NAMALWA (cell line): ENCODE measurements at regions not wholly inside any gene's neighbourhood (a gene's known extent, or its start where the extent isn't known, plus 50 kb on each side); places are given as distances from the start of the nearest gene placed in this dataset.
"Not testable (repeated sequence)": the region's sequence is repeated elsewhere in the genome, so short reads cannot be mapped to it uniquely, and the experiment has no call there.

Experiments
- DNase-seq: peaks from one replicate; pipeline ENCODE4 v3.0.0-alpha.2; 2015; ENCODE audit warnings: low spot score

DNA sequence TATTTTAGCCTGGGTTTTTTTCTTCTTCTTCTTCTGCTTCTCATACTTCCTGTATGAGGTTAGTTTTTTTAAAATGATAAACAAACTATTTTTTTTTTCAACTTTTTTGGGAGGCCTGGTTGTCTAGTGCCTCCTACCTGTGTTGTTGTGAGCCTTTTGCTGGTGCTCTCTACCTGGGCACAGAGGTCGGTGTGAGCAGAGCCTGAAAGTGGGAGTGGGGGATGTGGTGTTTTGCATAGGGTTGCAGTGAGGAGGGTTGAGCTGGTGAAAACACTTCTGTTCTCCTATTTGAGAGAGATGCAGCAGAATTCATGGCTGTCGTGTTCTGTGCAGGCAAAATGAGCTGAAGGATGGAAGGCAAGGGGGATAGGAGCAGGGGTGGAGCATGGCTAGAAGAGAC, 232.7 kb upstream of the PLGLB2 start:
- not testable (repeated sequence) for DNase-seq

DNA sequence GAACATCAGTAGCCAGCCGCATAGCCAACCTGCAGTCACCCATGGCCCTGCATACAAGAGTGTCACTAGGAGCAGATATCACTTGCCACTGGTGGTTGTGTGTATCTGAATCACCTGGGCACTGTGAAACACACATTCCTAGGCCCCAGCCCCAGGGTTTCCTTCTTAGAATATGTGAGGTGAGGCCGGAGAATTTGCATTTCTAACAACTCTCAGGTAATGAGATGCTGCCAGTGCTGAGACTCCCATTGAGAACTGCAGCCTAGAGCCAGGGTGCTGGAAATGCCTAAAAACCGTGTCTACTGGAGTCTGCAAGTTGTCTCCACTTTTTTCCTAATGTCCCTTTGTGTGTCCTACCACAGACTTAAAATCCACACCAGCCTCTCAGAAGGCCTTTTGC, 232.0 kb upstream of the PLGLB2 start:
- not testable (repeated sequence) for DNase-seq

DNA sequence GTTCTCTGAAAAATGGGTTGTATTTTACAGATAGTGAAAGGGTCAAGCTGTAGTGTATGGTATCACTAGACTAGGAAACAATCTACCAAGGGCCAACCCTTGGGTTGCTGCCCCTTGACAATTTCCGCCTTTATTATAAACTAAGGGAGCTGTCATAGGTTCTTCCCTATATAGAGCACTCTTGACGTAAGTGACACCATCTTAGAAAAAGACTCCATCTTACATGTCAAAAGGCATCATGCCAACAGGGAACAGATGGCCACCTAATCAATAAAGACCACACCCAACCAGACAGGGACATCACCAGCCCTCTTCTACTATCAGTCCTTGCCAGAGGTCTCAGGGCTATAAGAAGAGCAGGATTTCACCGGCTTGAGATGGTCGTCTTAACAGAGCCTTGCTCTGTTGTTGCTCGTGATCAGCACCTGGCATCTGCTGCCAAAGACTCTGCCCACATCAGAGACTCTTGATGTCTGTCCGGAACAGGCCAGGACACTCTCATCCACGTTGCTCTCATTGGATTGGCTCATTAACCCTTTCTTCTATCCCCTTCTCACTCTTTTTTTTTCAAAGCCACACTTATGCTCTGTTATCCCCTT, 231.4 kb upstream of the PLGLB2 start:
- not testable (repeated sequence) for DNase-seq

GRCh38 chr2:87517438-87517837, 230.4 kb upstream of the PLGLB2 start:
- DNase-seq = not testable (repeated sequence)

DNA sequence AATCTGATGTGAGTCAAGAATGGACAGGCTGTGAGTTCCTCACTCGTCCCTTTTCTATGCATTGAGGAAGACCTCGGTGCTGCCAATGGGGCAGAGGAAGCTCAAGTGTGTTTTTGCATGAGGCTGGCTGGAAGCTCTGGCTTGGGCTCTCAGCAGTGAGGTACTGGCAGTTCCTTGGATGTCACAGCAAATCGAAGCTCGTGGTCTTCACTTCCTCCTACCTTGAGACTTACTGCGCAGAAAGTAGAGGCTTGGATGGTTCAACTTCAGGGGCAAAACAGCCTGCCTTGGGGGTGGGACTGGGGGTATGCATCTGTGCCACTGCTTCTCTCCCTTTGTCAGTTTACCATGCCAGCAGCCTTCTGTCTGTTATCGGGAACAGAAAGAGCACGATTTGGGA, 229.8 kb upstream of the PLGLB2 start:
- not testable (repeated sequence) for DNase-seq

DNA sequence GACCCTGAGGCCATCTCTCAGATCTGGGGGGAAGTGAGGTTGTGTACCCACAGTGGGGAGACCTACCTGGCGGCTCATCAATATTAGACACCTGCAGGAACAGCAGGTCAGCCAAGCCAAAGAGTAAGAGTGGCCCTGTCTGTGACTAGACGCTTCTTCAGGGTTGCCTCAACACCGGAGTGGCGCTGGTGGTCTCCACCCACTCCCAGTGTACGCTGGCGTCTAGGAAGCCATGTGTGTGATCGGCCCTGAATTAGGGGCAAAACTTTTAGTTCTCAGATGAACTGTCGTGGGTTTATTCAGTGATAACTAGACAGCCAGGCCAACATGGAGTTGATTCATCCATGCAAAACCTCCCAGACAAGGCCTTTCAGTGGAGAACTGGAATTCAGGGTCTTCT, 229.3 kb upstream of the PLGLB2 start:
- not testable (repeated sequence) for DNase-seq

- not testable (repeated sequence) for DNase-seq
Observed at GRCh38 chr2:87519158-87520011, 228.5 kb upstream of the PLGLB2 start.

DNA sequence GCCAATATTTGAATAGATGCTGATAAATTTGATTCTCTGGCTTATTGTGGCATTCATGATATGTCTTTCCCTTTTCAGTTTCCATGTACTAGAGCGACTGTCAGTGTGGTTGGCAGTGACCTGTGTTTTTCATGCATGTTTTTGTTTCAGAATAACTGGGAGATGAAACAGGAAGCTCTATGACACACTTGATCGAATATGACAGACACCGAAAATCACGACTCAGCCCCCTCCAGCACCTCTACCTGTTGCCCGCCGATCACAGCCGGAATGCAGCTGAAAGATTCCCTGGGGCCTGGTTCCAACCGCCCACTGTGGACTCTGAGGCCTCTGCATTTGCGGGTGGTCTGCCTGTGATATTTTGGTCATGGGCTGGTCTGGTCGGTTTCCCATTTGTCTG, 226.8 kb upstream of the PLGLB2 start:
- not testable (repeated sequence) for DNase-seq

DNA sequence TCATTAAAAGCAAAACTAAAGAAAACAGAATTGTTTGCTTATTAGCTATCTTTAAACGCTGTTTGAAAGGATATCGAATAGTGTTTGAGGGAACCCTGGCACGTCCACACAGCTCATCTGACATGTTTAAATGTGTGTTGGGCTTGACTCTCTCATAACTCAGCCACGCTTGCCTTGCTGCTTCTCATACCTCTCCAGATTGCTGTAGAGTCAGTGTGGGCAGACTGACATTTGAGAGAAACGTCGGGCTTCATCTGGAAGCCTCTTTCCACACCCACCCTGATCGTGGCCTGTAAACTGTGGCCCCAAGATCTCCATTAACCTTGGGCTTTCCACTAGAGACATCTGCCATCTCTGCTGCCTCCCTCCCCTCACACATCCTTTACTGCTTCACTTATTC, 226.4 kb upstream of the PLGLB2 start:
- DNase-seq = not testable (repeated sequence)

GRCh38 chr2:87524619-87525188, 223.2 kb upstream of the PLGLB2 start:
- not testable (repeated sequence) for DNase-seq

DNA sequence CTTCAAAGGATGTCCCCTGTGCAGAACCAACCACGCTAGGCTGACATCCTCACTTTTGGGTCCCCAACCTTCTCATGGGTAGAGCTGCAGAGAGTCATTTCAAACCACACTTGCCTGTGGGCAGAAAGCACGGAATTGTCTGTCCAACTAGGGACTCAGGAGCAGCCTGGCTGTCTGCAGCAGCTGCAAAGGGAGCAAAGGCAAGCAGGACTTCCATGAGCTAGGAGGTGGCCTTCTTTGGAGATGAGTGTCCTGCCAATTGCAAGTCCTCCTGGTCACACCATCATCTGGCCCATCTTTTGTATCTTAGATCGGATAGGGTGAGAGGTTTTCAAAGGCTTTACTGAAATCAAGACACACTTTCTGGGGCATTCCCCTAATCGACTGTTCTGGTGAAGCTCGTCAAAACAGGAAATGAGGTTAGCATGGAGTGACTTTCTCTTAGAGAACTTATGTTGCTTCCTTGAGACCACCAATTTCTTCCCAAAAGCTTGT, 222.3 kb upstream of the PLGLB2 start:
- DNase-seq = not testable (repeated sequence)

DNA sequence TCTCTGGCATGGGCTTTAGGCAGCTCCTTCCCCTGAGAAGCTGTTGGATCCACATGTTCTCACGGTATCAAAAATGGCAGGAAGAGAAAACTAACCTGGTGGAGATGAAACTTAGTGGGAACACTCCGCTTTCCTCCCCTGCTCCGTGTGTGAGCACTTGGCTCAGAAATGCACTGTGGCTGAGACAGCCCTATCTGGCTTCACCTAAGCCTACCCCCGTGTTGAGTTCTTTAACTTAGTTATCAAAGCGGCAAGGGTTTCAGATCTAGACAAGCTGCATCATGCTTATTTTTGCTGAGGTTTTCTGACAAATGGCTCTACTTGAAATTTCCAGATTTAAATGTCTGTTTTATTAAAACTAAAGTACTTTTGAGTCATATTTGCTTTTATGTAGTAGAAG, 221.6 kb upstream of the PLGLB2 start:
- DNase-seq = not testable (repeated sequence)

- DNase-seq = not testable (repeated sequence)
Observed at GRCh38 chr2:87531968-87532715, 215.7 kb upstream of the PLGLB2 start.

DNA sequence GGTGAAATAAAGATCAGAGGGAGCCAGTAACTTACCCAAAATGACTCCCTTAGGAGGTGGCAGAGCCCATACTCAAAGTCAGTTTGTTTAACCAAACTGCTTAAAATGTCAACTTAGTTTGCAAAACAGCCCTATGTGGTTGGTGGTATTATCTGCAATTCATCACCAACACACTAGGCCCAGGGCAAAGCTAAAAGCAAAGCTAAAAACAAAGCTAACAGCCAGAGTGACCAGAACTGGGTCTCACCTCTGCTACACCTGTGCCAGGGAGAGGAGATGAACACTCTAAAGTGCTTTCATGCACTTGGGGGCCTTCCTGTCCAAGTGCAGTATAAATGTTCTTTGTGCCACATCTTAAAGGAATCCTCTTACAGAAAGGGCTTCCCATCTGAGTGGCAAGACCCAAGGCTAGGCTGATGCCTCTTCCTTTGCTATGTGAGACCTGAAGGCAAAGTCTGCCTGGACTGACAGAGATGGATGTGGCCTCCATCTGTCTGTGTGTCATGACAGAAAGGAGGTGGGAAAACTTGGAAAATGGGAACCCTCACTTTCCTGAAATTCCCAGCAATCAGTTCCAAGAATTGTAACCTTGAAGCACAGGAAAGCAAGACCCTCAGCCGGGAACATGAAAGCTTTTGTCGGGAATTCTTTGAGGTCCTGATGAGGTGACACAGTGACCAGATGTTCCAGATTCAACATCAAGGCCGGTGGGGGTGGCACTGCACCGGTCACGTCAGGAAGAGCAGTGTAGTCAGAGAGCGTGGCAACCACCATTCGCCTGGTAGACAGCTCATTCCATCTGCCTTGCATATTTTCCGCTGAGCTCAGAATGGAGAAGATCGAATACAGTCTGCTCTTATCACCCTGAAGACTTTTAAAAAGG, 214.3 kb upstream of the PLGLB2 start:
- DNase-seq = not testable (repeated sequence)

DNA sequence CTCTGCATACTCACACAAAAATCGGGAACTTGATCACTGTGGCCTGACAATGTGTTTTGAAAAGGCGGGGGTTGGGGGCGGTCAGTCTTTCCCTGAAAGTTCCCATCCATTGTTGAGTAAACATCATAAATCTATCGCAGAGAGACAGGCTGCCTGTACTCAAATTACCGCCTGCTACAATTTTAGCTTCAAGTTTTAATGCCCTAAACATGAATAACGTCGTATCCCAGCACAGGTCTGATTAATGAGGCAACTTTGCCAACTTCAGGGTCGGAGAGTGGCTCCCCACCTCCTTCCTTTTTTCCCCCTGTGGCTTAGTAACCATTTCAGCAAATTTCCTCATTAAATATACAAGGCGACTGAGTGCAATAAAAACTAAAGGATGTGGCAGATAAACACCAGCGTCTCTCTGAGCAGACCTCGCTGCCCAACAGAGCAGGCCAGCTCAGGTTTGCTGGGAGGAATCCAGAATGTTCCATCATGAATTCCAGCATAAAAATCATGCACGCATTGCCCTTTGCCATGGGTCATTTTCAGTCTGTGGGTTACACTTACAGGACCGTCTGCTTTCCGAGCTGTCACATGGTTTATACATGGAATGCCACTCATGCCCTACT, 213.5 kb upstream of the PLGLB2 start:
- DNase-seq = not testable (repeated sequence)

DNA sequence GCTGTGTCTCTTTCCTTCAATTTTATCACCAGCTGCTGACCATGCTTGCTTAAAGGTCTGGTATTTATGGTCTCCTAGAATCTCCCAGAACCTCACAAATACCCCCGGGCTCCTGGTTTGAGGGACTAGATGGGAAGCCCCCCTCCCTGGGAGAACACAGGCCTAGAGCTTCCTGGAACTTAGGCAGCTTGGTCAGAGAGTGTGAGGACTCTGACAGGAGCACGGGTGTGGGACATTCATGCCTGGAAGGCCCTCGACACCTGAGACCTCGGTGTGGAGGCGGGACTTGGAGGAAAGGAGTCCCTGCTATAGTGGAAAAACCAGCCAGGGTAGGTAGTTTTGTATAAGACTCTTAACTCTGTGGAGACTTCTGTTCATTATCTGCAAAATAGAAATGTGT, 211.5 kb upstream of the PLGLB2 start:
- not testable (repeated sequence) for DNase-seq

- not testable (repeated sequence) for DNase-seq
Observed at GRCh38 chr2:87537251-87537671, 210.6 kb upstream of the PLGLB2 start.

- not testable (repeated sequence) for DNase-seq
Observed at GRCh38 chr2:87538268-87538667, 209.6 kb upstream of the PLGLB2 start.

DNA sequence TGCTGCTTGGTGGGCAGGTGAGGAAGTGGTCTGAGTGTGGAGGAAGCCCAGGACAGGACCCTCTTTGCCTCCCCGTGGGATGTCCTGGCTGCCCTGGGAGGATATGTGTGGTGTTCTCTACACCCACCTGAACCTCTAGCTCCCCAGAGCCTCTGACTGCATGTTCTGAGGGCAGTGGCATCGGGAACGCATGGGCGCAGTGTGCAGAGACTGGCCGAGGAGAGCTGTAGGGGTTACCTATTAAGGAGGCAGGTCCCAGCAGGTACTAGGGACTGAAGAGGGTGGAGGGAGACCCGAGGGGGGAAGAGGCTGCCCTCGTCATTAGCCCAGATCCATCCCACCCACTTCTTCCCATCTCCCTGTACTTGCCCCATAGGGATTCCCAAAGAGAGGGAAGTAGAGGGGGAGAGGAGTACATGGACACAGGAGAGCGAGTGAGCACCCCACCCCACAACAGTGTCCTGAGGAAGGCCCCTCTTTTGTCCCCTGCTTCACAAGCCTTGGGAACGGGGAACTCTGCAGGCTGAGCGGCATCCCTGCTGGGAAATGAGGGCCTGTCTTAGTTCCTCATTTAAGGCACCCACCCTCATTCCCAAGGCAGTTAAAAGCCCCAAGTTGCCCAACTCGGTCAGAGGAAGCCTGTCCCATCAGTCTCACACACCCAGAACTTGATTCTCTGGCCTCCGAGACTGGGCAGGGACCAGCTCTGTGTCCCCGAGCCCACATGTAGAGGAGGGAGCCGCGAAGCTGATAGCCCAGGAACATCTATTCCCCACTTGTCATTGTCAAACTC, 208.5 kb upstream of the PLGLB2 start:
- not testable (repeated sequence) for DNase-seq

DNA sequence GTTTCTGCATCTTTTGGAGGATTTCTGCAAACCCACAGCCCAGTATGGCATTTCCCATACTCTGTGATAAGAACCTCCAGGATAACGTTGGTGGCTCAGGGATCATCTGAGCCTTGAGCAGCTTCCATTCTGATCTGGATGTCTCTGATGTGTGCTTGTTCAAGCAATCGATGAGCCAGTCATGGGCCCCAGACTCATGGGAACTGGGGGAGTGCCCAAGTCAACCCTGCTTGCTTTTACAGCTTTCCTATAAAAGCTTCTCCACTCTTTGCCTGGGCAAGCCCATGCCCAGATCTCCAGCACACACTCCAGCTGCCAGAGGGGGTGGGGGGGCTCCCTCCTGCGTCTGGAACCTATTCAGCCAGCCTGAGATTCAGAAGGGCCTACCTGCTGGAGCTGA, 207.6 kb upstream of the PLGLB2 start:
- not testable (repeated sequence) for DNase-seq
